Right lobe of liver (tissue), 6 donors: ENCODE measurements at regions not wholly inside any gene's neighbourhood (a gene's known extent, or its start where the extent isn't known, plus 50 kb on each side); places are given as distances from the start of the nearest gene placed in this dataset.
"Not testable (repeated sequence)": the region's sequence is repeated elsewhere in the genome, so short reads cannot be mapped to it uniquely, and the experiment has no call there.

Source experiments
- ATAC-seq, 4 donors: fragments of 200-7000 bp; cut with Tn5 transposase; one replicate each; pipeline ENCODE4 v1.9.1; 2020; ENCODE audit warnings: mild to moderate bottlenecking in 4 of 4, moderate library complexity in 4 of 4
- DNase-seq, 3 donors: peaks; one replicate each; pipeline ENCODE4 v3.0.0-alpha.2; 2020
- H3K27ac ChIP-seq, 3 donors: fragments of 200-600 bp; one replicate each; pipeline ENCODE4 v1.8.0; 2022
- H3K27me3 ChIP-seq, 2 donors: fragments of 200-600 bp; one replicate each; pipeline ENCODE4 v1.8.0; 2022
- H3K36me3 ChIP-seq, 4 donors: fragments of 200-600 bp; sonication (generic) in 1 of 4; one replicate each; pipeline versions ENCODE4 v1.5.1 to v1.8.0; 2017 to 2022; ENCODE audit warnings: control low read depth in 1 of 4
- H3K4me1 ChIP-seq, 4 donors: fragments of 200-600 bp; sonication (generic) in 1 of 4; one replicate each; pipeline versions ENCODE4 v1.5.1 to v1.8.0; 2017 to 2022; ENCODE audit warnings: control low read depth in 1 of 4
- H3K4me3 ChIP-seq, 3 donors: fragments of 200-600 bp; one replicate each; pipeline ENCODE4 v1.8.0; 2022
- H3K9me3 ChIP-seq, 4 donors: fragments of 200-600 bp; sonication (generic) in 1 of 4; one replicate each; pipeline versions ENCODE4 v1.5.1 to v1.8.0; 2017 to 2022; ENCODE audit warnings: control low read depth in 1 of 4
- POLR2A ChIP-seq: fragments of 450-650 bp; IDR thresholded peaks from one replicate; pipeline ENCODE4 v1.6.1; 2017; ENCODE audit warnings: antibody characterized with exemption, mild to moderate bottlenecking
- WGBS: methylation state at CpG from one replicate; pipeline ENCODE4 v1.1.6; 2018; ENCODE audit warnings: low coverage, low lambda C conversion rate; ENCODE audit not compliant: insufficient coverage; ENCODE audit errors: missing lambda C conversion rate; 5-methylcytosine and 5-hydroxymethylcytosine counted together
- intact Hi-C, 2 donors: fragments of 100-400 bp; cut with DNase I; formaldehyde crosslinking; loops; one replicate each; pipeline versions ENCODE4 v1.11.2 to v1.14.1; 2022
- TF ChIP-seq, protein P1 (sequence below), 4 donors: fragments of 200-600 bp in 3 of 4; fragments of 450-650 bp in 1 of 4; IDR thresholded peaks; one replicate each; pipeline versions ENCODE4 v1.5.1 to v1.8.0; 2016 to 2022; ENCODE audit warnings: antibody characterized with exemption in 4 of 4, mild to moderate bottlenecking in 2 of 4
- donor health status: DM: no; HTN: yes; CAD: no.
- donor health status: DM: no; HTN: no; CAD: no.
- donor health status: DM: no; HTN: no; CAD: no.
- donor health status: DM: no; HTN: yes; CAD: no.
- donor health status: DM: no; HTN: yes; CAD: no.

DNA sequence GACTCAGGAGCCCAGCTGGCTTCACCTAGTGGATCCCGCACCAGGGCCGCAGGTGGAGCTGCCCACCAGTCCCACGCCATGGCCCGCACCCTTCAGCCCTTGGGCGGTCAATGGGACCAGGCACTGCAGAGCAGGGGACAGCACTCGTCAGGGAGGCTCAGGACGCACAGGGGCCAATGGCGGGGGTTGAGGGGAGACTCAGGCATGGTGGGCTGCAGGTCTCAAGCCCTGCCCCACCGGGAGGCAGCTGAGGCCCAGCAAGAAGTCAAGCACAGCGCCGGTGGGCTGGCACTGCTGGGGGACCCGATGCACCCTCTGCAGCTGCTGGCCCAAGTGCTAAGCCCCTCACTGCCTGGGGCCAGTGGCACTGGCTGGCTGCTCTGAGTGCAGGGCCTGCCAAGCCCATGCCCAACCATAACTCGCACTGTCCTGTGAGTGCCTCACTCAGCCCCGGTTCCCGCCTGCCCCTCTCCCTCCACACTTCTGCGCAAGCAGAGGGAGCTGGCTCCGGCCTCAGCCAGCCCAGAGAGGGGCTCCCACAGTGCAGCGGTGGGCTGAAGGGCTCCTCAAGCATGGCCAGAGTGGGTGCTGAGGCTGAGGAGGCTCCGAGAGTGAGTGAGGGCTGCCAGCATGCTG, 111.7 kb upstream of the PGR start:
- no peak overlapping the region for H3K4me3 ChIP-seq
- TF ChIP-seq, protein P1, sequence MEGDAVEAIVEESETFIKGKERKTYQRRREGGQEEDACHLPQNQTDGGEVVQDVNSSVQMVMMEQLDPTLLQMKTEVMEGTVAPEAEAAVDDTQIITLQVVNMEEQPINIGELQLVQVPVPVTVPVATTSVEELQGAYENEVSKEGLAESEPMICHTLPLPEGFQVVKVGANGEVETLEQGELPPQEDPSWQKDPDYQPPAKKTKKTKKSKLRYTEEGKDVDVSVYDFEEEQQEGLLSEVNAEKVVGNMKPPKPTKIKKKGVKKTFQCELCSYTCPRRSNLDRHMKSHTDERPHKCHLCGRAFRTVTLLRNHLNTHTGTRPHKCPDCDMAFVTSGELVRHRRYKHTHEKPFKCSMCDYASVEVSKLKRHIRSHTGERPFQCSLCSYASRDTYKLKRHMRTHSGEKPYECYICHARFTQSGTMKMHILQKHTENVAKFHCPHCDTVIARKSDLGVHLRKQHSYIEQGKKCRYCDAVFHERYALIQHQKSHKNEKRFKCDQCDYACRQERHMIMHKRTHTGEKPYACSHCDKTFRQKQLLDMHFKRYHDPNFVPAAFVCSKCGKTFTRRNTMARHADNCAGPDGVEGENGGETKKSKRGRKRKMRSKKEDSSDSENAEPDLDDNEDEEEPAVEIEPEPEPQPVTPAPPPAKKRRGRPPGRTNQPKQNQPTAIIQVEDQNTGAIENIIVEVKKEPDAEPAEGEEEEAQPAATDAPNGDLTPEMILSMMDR (IDR thresholded peaks at IDR 0.05) = no peak
- TF ChIP-seq POLR2A = no peak
- no peaks in the 10 kb centered on the region for H3K9me3 ChIP-seq
- WGBS = 95% methylated on average over 7 of the region's 19 CpGs
- H3K4me1 ChIP-seq = no peaks in the 10 kb centered on the region
- no peaks in the 10 kb centered on the region for H3K27me3 ChIP-seq
- DNase-seq (no peak), ATAC-seq (no peak)
- no peak overlapping the region for H3K27ac ChIP-seq
- H3K36me3 ChIP-seq = no peaks in the 10 kb centered on the region
- intact Hi-C loops = no loop called here

DNA sequence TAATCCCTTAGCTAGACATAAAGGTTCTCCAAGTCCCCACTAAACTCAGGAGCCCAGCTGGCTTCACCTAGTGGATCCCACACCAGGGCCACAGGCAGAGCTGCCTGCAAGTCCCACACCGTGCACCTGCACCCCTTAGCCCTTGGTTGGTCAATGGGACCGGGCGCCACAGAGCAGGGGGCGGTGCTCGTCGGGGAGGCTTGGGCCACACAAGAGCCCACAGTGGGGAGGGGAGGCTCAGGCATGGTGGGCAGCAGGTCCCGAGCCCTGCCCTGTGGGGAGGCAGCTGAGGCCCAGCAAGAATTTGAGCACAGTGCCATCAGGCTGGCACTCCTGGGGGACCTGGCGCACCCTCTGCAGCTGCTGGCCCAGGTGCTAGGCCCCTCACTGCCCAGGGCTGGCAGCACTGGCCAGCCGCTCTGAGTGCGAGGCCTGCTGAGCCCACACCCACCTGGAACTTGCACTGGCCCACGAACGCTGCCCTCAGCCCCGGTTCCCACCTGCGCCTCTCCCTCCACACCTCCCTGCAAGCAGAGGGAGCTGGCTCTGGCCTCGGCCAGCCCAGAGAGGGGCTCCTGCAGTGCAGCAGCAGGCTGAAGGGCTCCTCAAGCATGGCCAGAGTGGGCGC, 101.7 kb upstream of the PGR start:
- H3K27ac ChIP-seq, DNase-seq, H3K4me1 ChIP-seq, H3K9me3 ChIP-seq, H3K36me3 ChIP-seq, intact Hi-C loops, ATAC-seq, H3K4me3 ChIP-seq, H3K27me3 ChIP-seq: not testable (repeated sequence)
- 100% methylated on average over 2 of the region's 16 CpGs for WGBS

DNA sequence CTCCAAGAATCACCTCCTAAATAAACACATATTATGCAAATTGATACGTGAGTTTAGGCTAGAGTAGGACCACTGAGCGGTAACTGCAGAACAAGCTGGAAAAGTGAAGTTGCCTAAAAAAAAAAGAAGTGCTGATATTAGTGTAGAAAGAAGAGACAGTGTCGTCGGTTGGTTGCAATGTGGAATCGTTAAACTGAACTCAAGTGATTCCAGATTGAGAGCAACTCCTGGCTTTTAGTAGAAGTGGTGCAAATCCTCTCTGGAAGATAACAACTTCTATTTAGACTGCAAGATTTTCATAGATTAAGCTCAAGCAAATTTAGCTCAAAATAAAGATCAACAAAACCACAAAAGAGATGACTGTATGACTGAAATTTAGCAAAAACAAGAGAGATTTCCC, 97.0 kb upstream of the PGR start:
- H3K27ac ChIP-seq = no peak overlapping the region
- no peak overlapping the region for H3K4me3 ChIP-seq
- no peak for ATAC-seq
- no peaks in the 10 kb centered on the region for H3K9me3 ChIP-seq
- no peak for DNase-seq
- intact Hi-C loops = no loop called here
- WGBS = 79% methylated on average over 5 of the region's 5 CpGs
- no peaks in the 10 kb centered on the region for H3K4me1 ChIP-seq
- H3K36me3 ChIP-seq = no peaks in the 10 kb centered on the region
- H3K27me3 ChIP-seq = no peaks in the 10 kb centered on the region
- TF ChIP-seq POLR2A = no peak
- TF ChIP-seq, protein P1 (IDR thresholded peaks at IDR 0.05) = no peak

DNA sequence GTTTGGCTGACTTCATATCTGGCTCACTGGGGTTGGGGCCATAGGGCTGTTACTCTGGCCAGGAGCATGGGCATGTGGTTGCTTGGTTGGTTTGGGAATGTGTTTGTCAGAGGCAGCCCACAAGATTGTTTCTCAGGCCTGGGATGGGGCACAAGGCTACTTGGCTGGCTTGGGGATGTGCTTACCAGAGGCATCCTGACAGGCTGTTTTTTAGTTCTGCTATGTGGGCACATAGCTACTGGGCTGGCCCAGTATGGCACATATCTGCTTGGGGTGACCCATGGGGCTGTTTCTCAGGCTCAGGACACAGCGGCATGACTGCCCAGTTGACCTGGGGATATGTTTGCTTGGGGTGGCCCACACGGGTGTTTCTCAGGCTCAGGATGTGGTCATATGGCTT, 94.6 kb upstream of the PGR start:
- no peak overlapping the region for H3K27ac ChIP-seq
- intact Hi-C loops = no loop called here
- TF ChIP-seq, protein P1 (IDR thresholded peaks at IDR 0.05) = no peak
- no peak for TF ChIP-seq POLR2A
- no peaks in the 10 kb centered on the region for H3K4me1 ChIP-seq
- WGBS = no CpG with 5 or more reads among the region's 2 CpGs
- no peak overlapping the region for H3K4me3 ChIP-seq
- DNase-seq = no peak
- no peaks in the 10 kb centered on the region for H3K9me3 ChIP-seq
- ATAC-seq = no peak
- no peaks in the 10 kb centered on the region for H3K36me3 ChIP-seq
- no peaks in the 10 kb centered on the region for H3K27me3 ChIP-seq

DNA sequence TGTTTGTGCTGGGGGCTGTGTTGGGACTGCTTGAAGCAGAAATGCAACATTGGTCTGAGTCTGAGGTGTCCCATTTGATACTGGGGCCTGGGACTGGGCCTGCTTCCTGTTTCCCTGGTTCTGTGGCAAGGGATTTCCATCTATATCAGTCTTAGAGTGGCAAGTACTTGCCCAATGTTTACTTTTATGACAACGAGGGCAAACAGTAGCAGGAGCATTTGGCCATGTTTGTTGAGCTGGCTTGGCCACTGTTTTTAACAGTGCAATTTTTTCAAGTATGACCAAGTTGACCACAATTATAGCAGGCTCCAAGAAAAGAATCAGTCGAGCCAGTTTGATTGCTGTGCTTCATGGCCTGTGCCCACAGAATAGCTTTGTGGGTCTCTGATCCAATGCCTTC, 88.5 kb upstream of the PGR start:
- H3K4me3 ChIP-seq, H3K9me3 ChIP-seq, intact Hi-C loops, H3K27me3 ChIP-seq, H3K27ac ChIP-seq, H3K36me3 ChIP-seq, H3K4me1 ChIP-seq: not testable (repeated sequence)
- WGBS = 31% methylated on average over 2 of the region's 2 CpGs
- ATAC-seq (peak in 3 of 4 donors; percentile 42 to 52 (median 45)), DNase-seq (peak in 1 of 3 donors; percentile 20)

DNA sequence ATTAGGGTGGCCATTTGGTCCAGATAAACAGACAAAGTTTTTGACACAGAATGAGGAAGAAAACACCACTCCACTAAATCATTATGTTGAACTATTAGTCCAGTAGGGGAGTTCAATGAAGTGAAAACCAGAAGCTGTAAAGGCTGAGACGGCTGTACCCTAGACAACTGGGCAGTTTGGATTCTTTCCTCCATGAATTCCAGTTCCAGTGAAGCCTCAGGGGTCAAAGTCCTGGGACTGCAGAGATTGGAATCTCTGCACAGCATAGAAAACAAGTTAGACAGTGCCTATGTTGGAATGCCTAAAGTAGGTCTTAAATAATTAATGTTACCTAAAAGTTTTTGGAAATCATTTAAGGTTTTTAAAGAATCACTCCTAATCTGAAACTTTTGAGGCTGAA, 86.5 kb upstream of the PGR start:
- 17% methylated on average over 1 of the region's 1 CpG for WGBS
- intact Hi-C loops, H3K4me3 ChIP-seq, H3K36me3 ChIP-seq, H3K27ac ChIP-seq, H3K4me1 ChIP-seq, ATAC-seq, H3K9me3 ChIP-seq, H3K27me3 ChIP-seq, DNase-seq: not testable (repeated sequence)
